ENCODE measurements at regions not wholly inside any gene's neighbourhood (a gene's known extent, or its start where the extent isn't known, plus 50 kb on each side); places are given as distances from the start of the nearest gene placed in this dataset.

DNA sequence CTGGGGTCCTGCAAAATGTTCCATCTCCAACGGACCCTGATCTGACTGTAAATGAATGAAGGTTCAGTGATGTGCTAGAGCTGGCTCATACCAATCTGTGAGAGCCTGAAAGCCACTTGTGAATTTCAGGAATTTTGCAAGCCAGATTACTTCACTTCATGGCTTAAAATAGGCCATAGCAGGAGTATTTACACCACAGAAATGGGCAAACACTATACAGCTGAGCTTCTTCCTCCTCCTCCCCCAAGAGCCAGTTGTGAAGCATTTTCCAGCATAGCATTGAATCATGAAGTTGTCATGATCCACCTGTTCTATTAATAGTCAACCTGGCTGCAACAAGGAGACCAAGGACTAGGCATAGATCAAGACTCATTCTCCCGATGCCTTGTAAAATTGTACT lies 141.3 kb upstream of the RASSF8 start:
- TF ChIP-seq CTCF (optimal IDR thresholded peaks at IDR 0.05 in 1 of 3, IDR thresholded peaks at IDR 0.05 in 1 of 3, conservative IDR thresholded peaks at IDR 0.05 in 1 of 3; ENCODE audit: extremely low read depth in 1 of 3, insufficient read depth in 2 of 3, low read length in 3 of 3) (no peak), EZH2 (IDR thresholded peaks at IDR 0.05; ENCODE audit: low read length) (no peak)
